ENCODE measurements at regions not wholly inside any gene's neighbourhood (a gene's known extent, or its start where the extent isn't known, plus 50 kb on each side); places are given as distances from the start of the nearest gene placed in this dataset.

GRCh38 chr1:232557502-232558191, 72.3 kb downstream of the SIPA1L2 start:
- no peak for TF ChIP-seq CTCF (IDR thresholded peaks at IDR 0.05)
- no peak for TF ChIP-seq POLR2A (IDR thresholded peaks at IDR 0.05)
